ENCODE measurements at regions not wholly inside any gene's neighbourhood (a gene's known extent, or its start where the extent isn't known, plus 50 kb on each side); places are given as distances from the start of the nearest gene placed in this dataset.
"Not testable (repeated sequence)": the region's sequence is repeated elsewhere in the genome, so short reads cannot be mapped to it uniquely, and the experiment has no call there.

DNA sequence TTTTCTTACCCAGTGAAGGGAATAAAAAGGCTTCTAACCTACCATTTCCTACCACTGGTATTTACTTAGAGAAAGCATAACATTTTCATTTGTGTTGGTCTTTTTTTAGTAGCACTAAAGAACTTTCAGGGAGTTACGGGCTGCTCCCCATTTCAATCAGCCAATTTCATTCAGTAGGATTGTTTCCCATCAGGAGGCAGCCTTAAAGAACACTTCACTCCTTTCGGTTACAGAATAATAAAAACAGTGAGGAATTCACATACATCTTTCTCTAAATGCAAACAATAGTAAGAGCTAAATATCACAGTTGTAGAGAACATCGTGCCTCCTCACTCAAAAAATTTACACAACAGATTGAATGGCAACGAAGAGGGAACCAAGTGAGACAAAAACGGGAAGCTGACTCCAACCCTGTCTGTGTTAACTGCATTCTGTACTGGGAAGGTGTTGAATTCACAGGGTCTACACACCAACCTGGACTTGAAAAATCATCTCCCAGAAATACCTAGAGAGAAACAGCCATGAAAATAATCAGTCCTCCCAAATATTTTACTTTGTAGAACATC, 55.5 kb upstream of the ABLIM1 start:
- H3K4me1 Mint-ChIP-seq (ENCODE audit: unreplicated experiment) = peaks cover 28% of the 10 kb centered on the region
- H3K36me3 Mint-ChIP-seq (ENCODE audit: low read depth, unreplicated experiment) = no peaks in the 10 kb centered on the region
- no peak overlapping the region for H3K27ac Mint-ChIP-seq (ENCODE audit: unreplicated experiment)
- H3K9me3 Mint-ChIP-seq (ENCODE audit: unreplicated experiment) = no peaks in the 10 kb centered on the region
- H3K27me3 Mint-ChIP-seq (ENCODE audit: unreplicated experiment) = peaks cover 1% of the 10 kb centered on the region
- no peak for DNase-seq (ENCODE audit: low spot score)
- no peak overlapping the region for H3K4me3 Mint-ChIP-seq (ENCODE audit: unreplicated experiment)
- TF ChIP-seq, protein P1, sequence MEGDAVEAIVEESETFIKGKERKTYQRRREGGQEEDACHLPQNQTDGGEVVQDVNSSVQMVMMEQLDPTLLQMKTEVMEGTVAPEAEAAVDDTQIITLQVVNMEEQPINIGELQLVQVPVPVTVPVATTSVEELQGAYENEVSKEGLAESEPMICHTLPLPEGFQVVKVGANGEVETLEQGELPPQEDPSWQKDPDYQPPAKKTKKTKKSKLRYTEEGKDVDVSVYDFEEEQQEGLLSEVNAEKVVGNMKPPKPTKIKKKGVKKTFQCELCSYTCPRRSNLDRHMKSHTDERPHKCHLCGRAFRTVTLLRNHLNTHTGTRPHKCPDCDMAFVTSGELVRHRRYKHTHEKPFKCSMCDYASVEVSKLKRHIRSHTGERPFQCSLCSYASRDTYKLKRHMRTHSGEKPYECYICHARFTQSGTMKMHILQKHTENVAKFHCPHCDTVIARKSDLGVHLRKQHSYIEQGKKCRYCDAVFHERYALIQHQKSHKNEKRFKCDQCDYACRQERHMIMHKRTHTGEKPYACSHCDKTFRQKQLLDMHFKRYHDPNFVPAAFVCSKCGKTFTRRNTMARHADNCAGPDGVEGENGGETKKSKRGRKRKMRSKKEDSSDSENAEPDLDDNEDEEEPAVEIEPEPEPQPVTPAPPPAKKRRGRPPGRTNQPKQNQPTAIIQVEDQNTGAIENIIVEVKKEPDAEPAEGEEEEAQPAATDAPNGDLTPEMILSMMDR (IDR thresholded peaks at IDR 0.05; ENCODE audit: unreplicated experiment) = no peak

DNA sequence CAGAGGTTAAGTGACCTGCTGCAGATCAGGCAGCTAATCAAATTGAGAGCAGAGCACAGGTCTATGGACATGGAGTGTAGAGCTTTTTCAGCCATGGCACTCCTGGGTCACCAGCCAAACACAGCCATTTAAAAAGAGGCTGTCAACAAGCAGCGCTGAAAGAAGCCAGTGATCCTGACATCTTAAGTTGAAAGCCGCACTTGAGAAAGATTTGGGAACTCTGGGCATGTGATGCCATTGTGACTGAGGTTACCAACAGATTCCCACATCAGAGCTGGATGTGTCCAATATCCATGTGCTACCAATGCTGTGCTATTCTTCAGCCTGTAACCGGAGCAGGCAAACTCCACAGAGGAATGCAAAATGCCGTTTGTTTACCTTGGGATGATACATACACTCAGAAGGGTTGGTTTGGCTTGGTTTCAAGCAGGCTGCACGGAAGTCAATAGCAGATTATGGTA, 56.2 kb upstream of the ABLIM1 start:
- TF ChIP-seq, protein P1 (IDR thresholded peaks at IDR 0.05; ENCODE audit: unreplicated experiment) = no peak
- Mint-ChIP-seq H3K27ac (ENCODE audit: unreplicated experiment) (no peak overlapping the region), H3K36me3 (ENCODE audit: low read depth, unreplicated experiment) (no peaks in the 10 kb centered on the region), H3K4me3 (ENCODE audit: unreplicated experiment) (no peak overlapping the region), H3K4me1 (ENCODE audit: unreplicated experiment) (peaks cover 28% of the 10 kb centered on the region), H3K9me3 (ENCODE audit: unreplicated experiment) (no peaks in the 10 kb centered on the region), H3K27me3 (ENCODE audit: unreplicated experiment) (peaks cover 1% of the 10 kb centered on the region)
- no peak for DNase-seq (ENCODE audit: low spot score)

DNA sequence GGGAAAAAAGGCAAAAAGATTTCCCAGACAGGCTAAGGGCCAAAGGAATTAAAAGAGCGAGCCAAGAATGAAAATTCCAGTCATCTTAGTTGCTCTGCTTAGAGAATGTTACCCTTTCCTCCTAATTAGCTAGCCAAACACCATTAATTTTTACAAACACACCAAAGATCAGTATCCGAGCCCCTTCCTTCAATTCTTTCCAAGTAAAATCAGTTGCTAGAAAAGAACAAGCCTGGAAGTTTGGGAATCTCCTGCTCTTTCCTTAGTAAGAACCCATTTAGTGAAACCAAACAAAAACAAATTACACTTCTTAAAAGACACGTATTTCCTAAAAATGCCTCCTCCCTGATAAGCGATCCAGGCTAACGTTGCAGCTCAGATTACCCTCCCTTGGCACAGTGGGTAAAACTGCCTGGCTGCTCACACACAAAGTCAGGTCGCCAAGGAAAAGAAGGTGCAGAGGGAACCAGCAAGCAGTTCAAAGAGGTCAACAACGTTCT, 57.1 kb upstream of the ABLIM1 start:
- Mint-ChIP-seq H3K4me3 (ENCODE audit: unreplicated experiment) (no peak overlapping the region), H3K27ac (ENCODE audit: unreplicated experiment) (no peak overlapping the region), H3K36me3 (ENCODE audit: low read depth, unreplicated experiment) (no peaks in the 10 kb centered on the region), H3K9me3 (ENCODE audit: unreplicated experiment) (no peaks in the 10 kb centered on the region), H3K4me1 (ENCODE audit: unreplicated experiment) (peaks cover 28% of the 10 kb centered on the region), H3K27me3 (ENCODE audit: unreplicated experiment) (peaks cover 1% of the 10 kb centered on the region)
- DNase-seq (ENCODE audit: low spot score) = no peak
- TF ChIP-seq, protein P1 (IDR thresholded peaks at IDR 0.05; ENCODE audit: unreplicated experiment) = no peak

DNA sequence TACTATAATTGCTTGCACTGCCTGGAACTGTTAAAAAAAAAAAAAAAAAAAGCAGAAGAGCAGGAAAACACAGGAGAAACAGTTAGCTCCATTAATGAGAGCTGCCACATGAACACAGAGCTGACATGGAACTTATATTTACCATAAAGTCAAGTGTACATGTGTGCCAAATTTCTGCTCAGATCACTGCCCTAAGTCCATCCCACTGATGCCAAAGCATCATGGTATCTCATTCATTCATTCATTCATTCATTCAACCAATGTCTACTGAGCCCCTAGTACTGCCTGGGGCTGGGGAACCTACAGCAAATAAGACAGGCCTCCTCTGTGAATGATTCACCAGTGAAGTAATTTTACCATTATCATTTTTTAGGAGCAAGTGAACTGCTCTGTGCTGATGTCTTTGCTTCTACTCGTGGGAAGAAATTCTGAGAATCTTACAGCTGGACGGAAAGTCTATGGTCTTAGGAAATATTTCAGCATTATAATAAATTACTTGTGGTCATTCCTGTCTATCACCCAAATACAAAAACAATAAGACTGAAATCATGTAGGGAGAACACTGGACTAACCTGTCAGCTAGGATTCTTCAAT, 58.8 kb upstream of the ABLIM1 start:
- TF ChIP-seq, protein P1 (IDR thresholded peaks at IDR 0.05; ENCODE audit: unreplicated experiment) = no peak
- H3K9me3 Mint-ChIP-seq (ENCODE audit: unreplicated experiment) = no peaks in the 10 kb centered on the region
- no peaks in the 10 kb centered on the region for H3K27me3 Mint-ChIP-seq (ENCODE audit: unreplicated experiment)
- H3K27ac Mint-ChIP-seq (ENCODE audit: unreplicated experiment) = no peak overlapping the region
- H3K4me1 Mint-ChIP-seq (ENCODE audit: unreplicated experiment) = peaks cover 30% of the 10 kb centered on the region
- no peaks in the 10 kb centered on the region for H3K36me3 Mint-ChIP-seq (ENCODE audit: low read depth, unreplicated experiment)
- no peak for DNase-seq (ENCODE audit: low spot score)
- H3K4me3 Mint-ChIP-seq (ENCODE audit: unreplicated experiment) = no peak overlapping the region

DNA sequence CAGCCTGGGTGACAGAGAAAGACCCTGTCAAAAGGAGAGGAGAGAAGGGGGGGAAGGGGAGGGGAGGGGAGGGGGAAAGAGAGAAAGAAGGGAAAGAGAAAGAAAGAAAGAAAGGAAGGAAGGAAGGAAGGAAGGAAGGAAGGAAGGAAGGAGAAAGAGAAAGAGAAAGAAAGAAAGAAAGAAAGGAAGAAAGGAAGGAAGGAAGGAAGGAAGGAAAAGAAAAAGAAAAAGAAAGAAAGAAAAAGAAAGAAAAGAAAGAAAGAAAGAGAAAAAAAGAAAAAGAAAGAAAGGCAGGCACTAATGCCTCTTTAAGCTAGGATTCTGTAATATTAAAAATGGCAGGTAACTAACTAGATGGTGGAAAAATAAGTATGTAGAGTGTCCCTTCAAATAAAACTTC, 59.8 kb upstream of the ABLIM1 start:
- peaks cover 40% of the 10 kb centered on the region for H3K4me1 Mint-ChIP-seq (ENCODE audit: unreplicated experiment)

More for the DNA sequence above, 59.8 kb upstream of the ABLIM1 start:
- not testable (repeated sequence) for H3K27ac Mint-ChIP-seq (ENCODE audit: unreplicated experiment); DNase-seq (ENCODE audit: low spot score); H3K9me3 Mint-ChIP-seq (ENCODE audit: unreplicated experiment); H3K36me3 Mint-ChIP-seq (ENCODE audit: low read depth, unreplicated experiment); H3K4me3 Mint-ChIP-seq (ENCODE audit: unreplicated experiment); H3K27me3 Mint-ChIP-seq (ENCODE audit: unreplicated experiment)
